KMS-11 (cell line): ENCODE measurements at regions not wholly inside any gene's neighbourhood (a gene's known extent, or its start where the extent isn't known, plus 50 kb on each side); places are given as distances from the start of the nearest gene placed in this dataset.
"Not testable (repeated sequence)": the region's sequence is repeated elsewhere in the genome, so short reads cannot be mapped to it uniquely, and the experiment has no call there.

Experiments used
- H2AFZ ChIP-seq: fragments of 200-600 bp; sonication (generic); 2 replicates; pipeline ENCODE4 v1.6.1; 2016; ENCODE audit warnings: antibody characterized with exemption, mixed run types, low read depth
- H3K27ac ChIP-seq: fragments of 200-600 bp; sonication (generic); 2 replicates; pipeline ENCODE4 v1.6.1; 2016; ENCODE audit warnings: mild to moderate bottlenecking, mixed run types
- H3K27me3 ChIP-seq: fragments of 200-600 bp; sonication (generic); 2 replicates; pipeline ENCODE4 v1.6.1; 2017; ENCODE audit warnings: mild to moderate bottlenecking, low read depth, mixed run types, moderate library complexity; ENCODE audit not compliant: insufficient read depth
- H3K36me3 ChIP-seq: fragments of 200-600 bp; sonication (generic); 2 replicates; pipeline ENCODE4 v1.6.1; 2017; ENCODE audit warnings: mild to moderate bottlenecking, mixed run types; ENCODE audit not compliant: insufficient read depth
- H3K4me1 ChIP-seq: fragments of 200-600 bp; sonication (generic); 2 replicates; pipeline ENCODE4 v1.6.1; 2016; ENCODE audit warnings: mild to moderate bottlenecking, low read depth, mixed run types; ENCODE audit not compliant: poor library complexity, severe bottlenecking
- H3K4me2 ChIP-seq: fragments of 200-600 bp; sonication (generic); 2 replicates; pipeline ENCODE4 v1.7.0; 2016; ENCODE audit warnings: mild to moderate bottlenecking, mixed run types
- H3K4me3 ChIP-seq: fragments of 200-600 bp; sonication (generic); IDR thresholded peaks from 2 replicates; pipeline ENCODE4 v1.6.1; 2017; ENCODE audit warnings: low read depth, low read length, mixed read lengths; ENCODE audit not compliant: insufficient read depth
- H3K79me2 ChIP-seq: fragments of 200-600 bp; sonication (generic); 2 replicates; pipeline ENCODE4 v1.6.1; 2016; ENCODE audit warnings: low read depth, mixed run types; ENCODE audit not compliant: insufficient read depth
- H3K9ac ChIP-seq: fragments of 200-600 bp; sonication (generic); 2 replicates; pipeline ENCODE4 v1.6.1; 2016; ENCODE audit warnings: mild to moderate bottlenecking, mixed run types
- H4K20me1 ChIP-seq: fragments of 200-600 bp; sonication (generic); 2 replicates; pipeline ENCODE4 v1.6.1; 2016; ENCODE audit warnings: mild to moderate bottlenecking, mixed run types; ENCODE audit not compliant: insufficient read depth
- CTCF ChIP-seq: fragments of 200-600 bp; sonication (generic); conservative IDR thresholded peaks from 2 replicates; pipeline ENCODE4 v1.6.1; 2017; ENCODE audit warnings: low read depth, mild to moderate bottlenecking, antibody characterized with exemption, low read length, moderate library complexity, mixed read lengths

GRCh38 chr20:43404878-43405277 is 52.8 kb upstream of the SRSF6 start:
- no peaks in the 10 kb centered on the region for H4K20me1 ChIP-seq
- no peaks in the 10 kb centered on the region for H3K4me1 ChIP-seq
- H3K27ac ChIP-seq, result no peak overlapping the region
- no peak overlapping the region for H3K4me2 ChIP-seq
- no peak overlapping the region for H3K9ac ChIP-seq
- no peak overlapping the region for H2AFZ ChIP-seq
- H3K4me3 ChIP-seq, result no peak overlapping the region
- no peaks in the 10 kb centered on the region for H3K36me3 ChIP-seq
- no peaks in the 10 kb centered on the region for H3K27me3 ChIP-seq
- no peaks in the 10 kb centered on the region for H3K79me2 ChIP-seq
- peak; percentile 73 for TF ChIP-seq CTCF

- H3K4me1 ChIP-seq, H3K4me3 ChIP-seq, H3K79me2 ChIP-seq: not testable (repeated sequence)
Measured at GRCh38 chr20:43400882-43401281, 56.8 kb upstream of the SRSF6 start.

GRCh38 chr20:43398676-43399324 is 58.9 kb upstream of the SRSF6 start:
- Histone ChIP-seq H3K27ac (no peak overlapping the region), H3K36me3 (no peaks in the 10 kb centered on the region), H3K4me1 (no peaks in the 10 kb centered on the region), H3K9ac (no peak overlapping the region), H3K79me2 (no peaks in the 10 kb centered on the region), H4K20me1 (no peaks in the 10 kb centered on the region), H3K4me3 (no peak overlapping the region), H3K4me2 (no peak overlapping the region), H2AFZ (no peak overlapping the region), H3K27me3 (no peaks in the 10 kb centered on the region)
- TF ChIP-seq CTCF, result no peak

More at GRCh38 chr20:43400882-43401281, 56.8 kb upstream of the SRSF6 start:
- H2AFZ ChIP-seq, H3K27ac ChIP-seq, H3K36me3 ChIP-seq, H3K9ac ChIP-seq, H3K27me3 ChIP-seq, H3K4me2 ChIP-seq, H4K20me1 ChIP-seq: not testable (repeated sequence)

GRCh38 chr20:43397147-43397546 is 60.5 kb upstream of the SRSF6 start:
- Histone ChIP-seq H2AFZ (no peak overlapping the region), H3K4me1 (no peaks in the 10 kb centered on the region), H4K20me1 (no peaks in the 10 kb centered on the region), H3K4me3 (no peak overlapping the region), H3K27ac (no peak overlapping the region), H3K36me3 (no peaks in the 10 kb centered on the region), H3K79me2 (no peaks in the 10 kb centered on the region), H3K9ac (no peak overlapping the region), H3K27me3 (no peaks in the 10 kb centered on the region), H3K4me2 (no peak overlapping the region)
- no peak for TF ChIP-seq CTCF

- Histone ChIP-seq H3K27me3 (no peaks in the 10 kb centered on the region), H3K4me2 (no peak overlapping the region), H4K20me1 (no peaks in the 10 kb centered on the region), H3K27ac (no peak overlapping the region), H2AFZ (no peak overlapping the region), H3K79me2 (no peaks in the 10 kb centered on the region), H3K4me1 (no peaks in the 10 kb centered on the region), H3K9ac (no peak overlapping the region), H3K36me3 (no peaks in the 10 kb centered on the region), H3K4me3 (no peak overlapping the region)
- no peak for TF ChIP-seq CTCF
Measured at GRCh38 chr20:43393052-43393451, 64.6 kb upstream of the SRSF6 start.
